SK-N-SH (cell line): ENCODE measurements at regions not wholly inside any gene's neighbourhood (a gene's known extent, or its start where the extent isn't known, plus 50 kb on each side); places are given as distances from the start of the nearest gene placed in this dataset.

ENCODE experiments used
- CTCF ChIA-PET: fragments of 300-600, 350-600 bp; formaldehyde crosslinking; extraction: SDS; loops from one replicate; lab custom pipeline; 2021; lab: Yijun Ruan, JAX
- POLR2A ChIA-PET: fragments of 350-600 bp; sonication (Branson Sonifier 250); formaldehyde crosslinking; extraction: SDS; loops from one replicate; lab custom pipeline; 2020; ENCODE audit warnings: antibody characterized with exemption, inconsistent platforms; lab: Yijun Ruan, JAX
- DNase-seq: peaks from one replicate; pipeline ENCODE4 v3.0.0; 2012
- H2AFZ ChIP-seq: fragments of 200-600 bp; sonication (generic); 2 replicates; pipeline ENCODE4 v1.8.1; 2016; ENCODE audit warnings: antibody characterized with exemption, mild to moderate bottlenecking, low read depth
- H3F3A ChIP-seq: fragments of 200-600 bp; sonication (generic); replicated peaks from 2 replicates; pipeline ENCODE3; 2016; ENCODE audit warnings: antibody characterized with exemption, mild to moderate bottlenecking; ENCODE audit not compliant: insufficient read depth
- H3K27ac ChIP-seq, 2 experiments: fragments of 200-500 bp in 1 of 2; fragments of 200-600 bp in 1 of 2; sonication (Bioruptor generic) in 1 of 2; sonication (generic), shearing (Covaris generic) in 1 of 2; 2 replicates each; pipeline versions ENCODE4 v1.5.1 to v1.6.1; 2014 to 2016; ENCODE audit warnings: low read depth in 2 of 2, inconsistent platforms in 1 of 2, low read length in 1 of 2, mild to moderate bottlenecking in 1 of 2, mixed read lengths in 1 of 2
- H3K27me3 ChIP-seq: fragments of 200-600 bp; sonication (generic), shearing (Covaris generic); 2 replicates; pipeline ENCODE4 v1.6.1; 2016; ENCODE audit warnings: mixed run types; ENCODE audit not compliant: insufficient read depth
- H3K36me3 ChIP-seq, 2 experiments: fragments of 200-500 bp in 1 of 2; fragments of 200-600 bp in 1 of 2; sonication (Bioruptor generic) in 1 of 2; sonication (generic) in 1 of 2; replicated peaks in 1 of 2; 2 replicates each; pipeline versions ENCODE3 to v1.5.1; 2014 to 2016; ENCODE audit warnings: low read length in 1 of 2, mild to moderate bottlenecking in 1 of 2; ENCODE audit not compliant: insufficient read depth in 2 of 2, control insufficient read depth in 1 of 2
- H3K4me1 ChIP-seq, 2 experiments: fragments of 200-500 bp in 1 of 2; fragments of 200-600 bp in 1 of 2; sonication (Bioruptor generic) in 1 of 2; sonication (generic), shearing (Covaris generic) in 1 of 2; 2 replicates each; pipeline versions ENCODE4 v1.5.1 to v1.6.1; 2014 to 2016; ENCODE audit warnings: low read depth in 1 of 2, low read length in 1 of 2, mixed run types in 1 of 2; ENCODE audit not compliant: insufficient read depth in 2 of 2, control insufficient read depth in 1 of 2
- H3K4me2 ChIP-seq: fragments of 200-600 bp; sonication (generic), shearing (Covaris generic); 2 replicates; pipeline ENCODE4 v1.6.1; 2017; ENCODE audit warnings: mixed run types
- H3K4me3 ChIP-seq, 2 experiments: fragments of 200-500 bp in 1 of 2; fragments of 200-600 bp in 1 of 2; sonication (Bioruptor generic) in 1 of 2; sonication (generic), shearing (Covaris generic) in 1 of 2; 2 replicates each; pipeline versions ENCODE4 v1.5.1 to v1.8.1; 2014 to 2016; ENCODE audit warnings: low read depth in 2 of 2, inconsistent platforms in 1 of 2, low read length in 1 of 2, mild to moderate bottlenecking in 1 of 2, mixed read lengths in 1 of 2, moderate library complexity in 1 of 2
- H3K79me2 ChIP-seq: fragments of 200-600 bp; sonication (generic); 2 replicates; pipeline ENCODE4 v1.8.1; 2017; ENCODE audit warnings: mild to moderate bottlenecking; ENCODE audit not compliant: insufficient read depth
- H3K9ac ChIP-seq: fragments of 200-600 bp; sonication (generic); 2 replicates; pipeline ENCODE4 v1.6.1; 2017; ENCODE audit warnings: mixed run types
- H3K9me2 ChIP-seq: fragments of 200-600 bp; sonication (generic); 2 replicates; pipeline ENCODE4 v1.6.1; 2017; ENCODE audit warnings: mixed run types
- H3K9me3 ChIP-seq: fragments of 200-600 bp; sonication (generic); 2 replicates; pipeline ENCODE4 v1.6.1; 2017; ENCODE audit warnings: mixed run types, mild to moderate bottlenecking, moderate library complexity
- H4K20me1 ChIP-seq: fragments of 200-600 bp; sonication (generic); 2 replicates; pipeline ENCODE4 v1.6.1; 2017; ENCODE audit warnings: mild to moderate bottlenecking, mixed run types; ENCODE audit not compliant: insufficient read depth
- CHD2 ChIP-seq: fragments of 150-350 bp; IDR thresholded peaks from 2 replicates; pipeline ENCODE4 v1.6.1; 2018; ENCODE audit warnings: low read length; ENCODE audit not compliant: partially characterized antibody
- CTCF ChIP-seq: fragments of 200-600 bp; sonication (generic); IDR thresholded peaks from 2 replicates; pipeline ENCODE4 v1.6.1; 2017; ENCODE audit warnings: antibody characterized with exemption, mild to moderate bottlenecking, moderate library complexity
- ELF1 ChIP-seq: IDR thresholded peaks from 2 replicates; pipeline ENCODE4 v1.4.0; 2012
- EZH2phosphoT487 ChIP-seq: fragments of 200-600 bp; sonication (generic); IDR thresholded peaks from 2 replicates; pipeline ENCODE4 v1.6.1; 2017; ENCODE audit warnings: low read depth, mixed run types, mild to moderate bottlenecking, antibody characterized with exemption, moderate library complexity, borderline replicate concordance
- FOXM1 ChIP-seq: IDR thresholded peaks from 2 replicates; pipeline ENCODE4 v1.4.0; 2012; ENCODE audit warnings: low read depth, mild to moderate bottlenecking
- GABPA ChIP-seq: IDR thresholded peaks from 2 replicates; pipeline ENCODE4 v1.4.0; 2012; ENCODE audit warnings: low read depth, mild to moderate bottlenecking
- IRF3 ChIP-seq: fragments of 150-350 bp; IDR thresholded peaks from 2 replicates; pipeline ENCODE4 v1.6.1; 2016; ENCODE audit warnings: mild to moderate bottlenecking, low read depth, low read length
- JUND ChIP-seq: IDR thresholded peaks from 2 replicates; pipeline ENCODE4 v1.4.0; 2012
- MEF2A ChIP-seq: IDR thresholded peaks from 2 replicates; pipeline ENCODE4 v1.4.0; 2012; ENCODE audit warnings: low read depth, borderline replicate concordance
- MXI1 ChIP-seq: IDR thresholded peaks from 2 replicates; pipeline ENCODE4 v1.6.1; 2012; ENCODE audit warnings: mild to moderate bottlenecking, low read depth, low read length, improper control_type of control experiment
- NRF1 ChIP-seq: IDR thresholded peaks from 2 replicates; pipeline ENCODE4 v1.6.1; 2012; ENCODE audit warnings: low read depth, mild to moderate bottlenecking, low read length
- PBX3 ChIP-seq: IDR thresholded peaks from 2 replicates; pipeline ENCODE4; 2012
- POLR2AphosphoS5 ChIP-seq: IDR thresholded peaks from 2 replicates; pipeline ENCODE4 v1.6.1; 2012; ENCODE audit warnings: low read depth, low read length
- RFX5 ChIP-seq: IDR thresholded peaks from 2 replicates; pipeline ENCODE4 v1.6.1; 2012; ENCODE audit warnings: mild to moderate bottlenecking, improper control_type of control experiment, low read length
- TCF12 ChIP-seq: IDR thresholded peaks from 2 replicates; pipeline ENCODE4 v1.4.0; 2012
- TEAD4 ChIP-seq: IDR thresholded peaks from 2 replicates; pipeline ENCODE4 v1.4.0; 2012; ENCODE audit warnings: mild to moderate bottlenecking, borderline replicate concordance; ENCODE audit not compliant: insufficient read depth
- USF2 ChIP-seq: fragments of 150-350 bp; IDR thresholded peaks from 2 replicates; pipeline ENCODE4 v1.6.1; 2017; ENCODE audit warnings: antibody characterized with exemption, low read length, low read depth, borderline replicate concordance
- YY1 ChIP-seq: IDR thresholded peaks from 2 replicates; pipeline ENCODE4 v1.4.0; 2012; ENCODE audit warnings: low read depth, mild to moderate bottlenecking
- WGBS: methylation state at CpG from one replicate; pipeline ENCODE4 v1.1.6; 2017; ENCODE audit warnings: low lambda C conversion rate; 5-methylcytosine and 5-hydroxymethylcytosine counted together

- POLR2A ChIA-PET = no interaction called here
- Histone ChIP-seq H3K79me2 (no peaks in the 10 kb centered on the region), H3K36me3 (no peaks in the 10 kb centered on the region), H4K20me1 (no peaks in the 10 kb centered on the region), H3K27me3 (no peaks in the 10 kb centered on the region), H3K27ac (no peak overlapping the region), H3F3A (no peaks in the 10 kb centered on the region), H3K9ac (no peak overlapping the region), H3K4me2 (no peak overlapping the region), H3K9me3 (no peaks in the 10 kb centered on the region), H3K4me1 (no peaks in the 10 kb centered on the region), H3K9me2 (no peaks in the 10 kb centered on the region), H2AFZ (no peak overlapping the region), H3K4me3 (no peak overlapping the region)
- WGBS = 5% methylated on average over 2 of the region's 2 CpGs
- no peak for TF ChIP-seq EZH2phosphoT487
- no peak for TF ChIP-seq ELF1
- TF ChIP-seq TEAD4 = no peak
- no peak for TF ChIP-seq RFX5
- no peak for TF ChIP-seq CHD2
- TF ChIP-seq CTCF = no peak
- TF ChIP-seq MEF2A = no peak
- TF ChIP-seq TCF12 = no peak
- no peak for TF ChIP-seq GABPA
- CTCF ChIA-PET = interaction anchor here (1.4 kb wide), 1 partner anchor 630 kb away, joined by 4 read pairs; no protein-coding TSS in a partner anchor
- no peak for DNase-seq
These were observed 626.8 kb downstream of the COL12A1 start for GRCh38 chr6:74579047-74579446.

GRCh38 chr6:74578339-74578738 lies 627.5 kb downstream of the COL12A1 start:
- H3K9me2 ChIP-seq = no peaks in the 10 kb centered on the region
- no peaks in the 10 kb centered on the region for H4K20me1 ChIP-seq
- CTCF ChIA-PET = no interaction called here
- no peaks in the 10 kb centered on the region for H3F3A ChIP-seq
- H2AFZ ChIP-seq = no peak overlapping the region
- no peak for DNase-seq
- POLR2A ChIA-PET = no interaction called here
- no peaks in the 10 kb centered on the region for H3K27me3 ChIP-seq
- H3K9me3 ChIP-seq = no peaks in the 10 kb centered on the region
- TF ChIP-seq YY1 (no peak), POLR2AphosphoS5 (no peak), CHD2 (no peak), CTCF (no peak), JUND (no peak), MXI1 (no peak), PBX3 (no peak), FOXM1 (no peak), NRF1 (no peak), IRF3 (no peak), USF2 (no peak)
- H3K79me2 ChIP-seq = no peaks in the 10 kb centered on the region
- H3K4me1 ChIP-seq = 0 out of 4 replicates have a peak, but pooled peaks cover 0 to 3% of the 10 kb centered on the region in 2 experiments
- H3K27ac ChIP-seq = no peak overlapping the region
- no peak overlapping the region for H3K4me2 ChIP-seq
- H3K9ac ChIP-seq = no peak overlapping the region
- H3K4me3 ChIP-seq = no peak overlapping the region
- no peaks in the 10 kb centered on the region for H3K36me3 ChIP-seq
